SK-N-SH (cell line): ENCODE measurements at regions not wholly inside any gene's neighbourhood (a gene's known extent, or its start where the extent isn't known, plus 50 kb on each side); places are given as distances from the start of the nearest gene placed in this dataset.

Experiments
- CTCF ChIA-PET: fragments of 300-600, 350-600 bp; formaldehyde crosslinking; extraction: SDS; loops from one replicate; lab custom pipeline; 2021; lab: Yijun Ruan, JAX
- POLR2A ChIA-PET: fragments of 350-600 bp; sonication (Branson Sonifier 250); formaldehyde crosslinking; extraction: SDS; loops from one replicate; lab custom pipeline; 2020; ENCODE audit warnings: antibody characterized with exemption, inconsistent platforms; lab: Yijun Ruan, JAX
- DNase-seq: peaks from one replicate; pipeline ENCODE4 v3.0.0; 2012
- H2AFZ ChIP-seq: fragments of 200-600 bp; sonication (generic); 2 replicates; pipeline ENCODE4 v1.8.1; 2016; ENCODE audit warnings: antibody characterized with exemption, mild to moderate bottlenecking, low read depth
- H3F3A ChIP-seq: fragments of 200-600 bp; sonication (generic); replicated peaks from 2 replicates; pipeline ENCODE3; 2016; ENCODE audit warnings: antibody characterized with exemption, mild to moderate bottlenecking; ENCODE audit not compliant: insufficient read depth
- H3K27ac ChIP-seq, 2 experiments: fragments of 200-500 bp in 1 of 2; fragments of 200-600 bp in 1 of 2; sonication (Bioruptor generic) in 1 of 2; sonication (generic), shearing (Covaris generic) in 1 of 2; 2 replicates each; pipeline versions ENCODE4 v1.5.1 to v1.6.1; 2014 to 2016; ENCODE audit warnings: low read depth in 2 of 2, inconsistent platforms in 1 of 2, low read length in 1 of 2, mild to moderate bottlenecking in 1 of 2, mixed read lengths in 1 of 2
- H3K27me3 ChIP-seq: fragments of 200-600 bp; sonication (generic), shearing (Covaris generic); 2 replicates; pipeline ENCODE4 v1.6.1; 2016; ENCODE audit warnings: mixed run types; ENCODE audit not compliant: insufficient read depth
- H3K36me3 ChIP-seq, 2 experiments: fragments of 200-500 bp in 1 of 2; fragments of 200-600 bp in 1 of 2; sonication (Bioruptor generic) in 1 of 2; sonication (generic) in 1 of 2; replicated peaks in 1 of 2; 2 replicates each; pipeline versions ENCODE3 to v1.5.1; 2014 to 2016; ENCODE audit warnings: low read length in 1 of 2, mild to moderate bottlenecking in 1 of 2; ENCODE audit not compliant: insufficient read depth in 2 of 2, control insufficient read depth in 1 of 2
- H3K4me1 ChIP-seq, 2 experiments: fragments of 200-500 bp in 1 of 2; fragments of 200-600 bp in 1 of 2; sonication (Bioruptor generic) in 1 of 2; sonication (generic), shearing (Covaris generic) in 1 of 2; 2 replicates each; pipeline versions ENCODE4 v1.5.1 to v1.6.1; 2014 to 2016; ENCODE audit warnings: low read depth in 1 of 2, low read length in 1 of 2, mixed run types in 1 of 2; ENCODE audit not compliant: insufficient read depth in 2 of 2, control insufficient read depth in 1 of 2
- H3K4me2 ChIP-seq: fragments of 200-600 bp; sonication (generic), shearing (Covaris generic); 2 replicates; pipeline ENCODE4 v1.6.1; 2017; ENCODE audit warnings: mixed run types
- H3K4me3 ChIP-seq, 2 experiments: fragments of 200-500 bp in 1 of 2; fragments of 200-600 bp in 1 of 2; sonication (Bioruptor generic) in 1 of 2; sonication (generic), shearing (Covaris generic) in 1 of 2; 2 replicates each; pipeline versions ENCODE4 v1.5.1 to v1.8.1; 2014 to 2016; ENCODE audit warnings: low read depth in 2 of 2, inconsistent platforms in 1 of 2, low read length in 1 of 2, mild to moderate bottlenecking in 1 of 2, mixed read lengths in 1 of 2, moderate library complexity in 1 of 2
- H3K79me2 ChIP-seq: fragments of 200-600 bp; sonication (generic); 2 replicates; pipeline ENCODE4 v1.8.1; 2017; ENCODE audit warnings: mild to moderate bottlenecking; ENCODE audit not compliant: insufficient read depth
- H3K9ac ChIP-seq: fragments of 200-600 bp; sonication (generic); 2 replicates; pipeline ENCODE4 v1.6.1; 2017; ENCODE audit warnings: mixed run types
- H3K9me2 ChIP-seq: fragments of 200-600 bp; sonication (generic); 2 replicates; pipeline ENCODE4 v1.6.1; 2017; ENCODE audit warnings: mixed run types
- H3K9me3 ChIP-seq: fragments of 200-600 bp; sonication (generic); 2 replicates; pipeline ENCODE4 v1.6.1; 2017; ENCODE audit warnings: mixed run types, mild to moderate bottlenecking, moderate library complexity
- H4K20me1 ChIP-seq: fragments of 200-600 bp; sonication (generic); 2 replicates; pipeline ENCODE4 v1.6.1; 2017; ENCODE audit warnings: mild to moderate bottlenecking, mixed run types; ENCODE audit not compliant: insufficient read depth
- CHD2 ChIP-seq: fragments of 150-350 bp; IDR thresholded peaks from 2 replicates; pipeline ENCODE4 v1.6.1; 2018; ENCODE audit warnings: low read length; ENCODE audit not compliant: partially characterized antibody
- EP300 ChIP-seq, 2 experiments: IDR thresholded peaks; 2 replicates each; pipeline versions ENCODE4 v1.4.0 to v1.6.1; 2012; ENCODE audit warnings: borderline replicate concordance in 1 of 2, low read depth in 1 of 2, low read length in 1 of 2
- EZH2phosphoT487 ChIP-seq: fragments of 200-600 bp; sonication (generic); IDR thresholded peaks from 2 replicates; pipeline ENCODE4 v1.6.1; 2017; ENCODE audit warnings: low read depth, mixed run types, mild to moderate bottlenecking, antibody characterized with exemption, moderate library complexity, borderline replicate concordance
- FOXJ3 ChIP-seq: sonication (generic); formaldehyde crosslinking; IDR thresholded peaks from 2 replicates; pipeline ENCODE4 v1.5.1; 2020; ENCODE audit warnings: mild to moderate bottlenecking, missing genetic modification reagents
- FOXM1 ChIP-seq: IDR thresholded peaks from 2 replicates; pipeline ENCODE4 v1.4.0; 2012; ENCODE audit warnings: low read depth, mild to moderate bottlenecking
- GABPA ChIP-seq: IDR thresholded peaks from 2 replicates; pipeline ENCODE4 v1.4.0; 2012; ENCODE audit warnings: low read depth, mild to moderate bottlenecking
- JUND ChIP-seq: IDR thresholded peaks from 2 replicates; pipeline ENCODE4 v1.4.0; 2012
- MEF2A ChIP-seq: IDR thresholded peaks from 2 replicates; pipeline ENCODE4 v1.4.0; 2012; ENCODE audit warnings: low read depth, borderline replicate concordance
- NFIC ChIP-seq: IDR thresholded peaks from 2 replicates; pipeline ENCODE4 v1.4.0; 2012; ENCODE audit warnings: borderline replicate concordance
- POLR2AphosphoS5 ChIP-seq: IDR thresholded peaks from 2 replicates; pipeline ENCODE4 v1.6.1; 2012; ENCODE audit warnings: low read depth, low read length
- RAD21 ChIP-seq: IDR thresholded peaks from 2 replicates; pipeline ENCODE4 v1.6.1; 2012; ENCODE audit warnings: mild to moderate bottlenecking, low read length
- RCOR1 ChIP-seq: fragments of 150-350 bp; IDR thresholded peaks from 2 replicates; pipeline ENCODE4 v1.6.1; 2017; ENCODE audit warnings: antibody characterized with exemption, low read length
- RFX5 ChIP-seq: IDR thresholded peaks from 2 replicates; pipeline ENCODE4 v1.6.1; 2012; ENCODE audit warnings: mild to moderate bottlenecking, improper control_type of control experiment, low read length
- SIN3A ChIP-seq: IDR thresholded peaks from 2 replicates; pipeline ENCODE4 v1.6.1; 2012; ENCODE audit warnings: low read depth, mild to moderate bottlenecking, low read length, moderate library complexity, borderline replicate concordance
- SMC3 ChIP-seq: IDR thresholded peaks from 2 replicates; pipeline ENCODE4 v1.6.1; 2012; ENCODE audit warnings: low read depth, low read length, improper control_type of control experiment
- TCF12 ChIP-seq: IDR thresholded peaks from 2 replicates; pipeline ENCODE4 v1.4.0; 2012
- WGBS: methylation state at CpG from one replicate; pipeline ENCODE4 v1.1.6; 2017; ENCODE audit warnings: low lambda C conversion rate; 5-methylcytosine and 5-hydroxymethylcytosine counted together
- TF ChIP-seq, protein P1 (sequence below): fragments of 150-350 bp; IDR thresholded peaks from 2 replicates; pipeline ENCODE4 v1.6.1; 2016; ENCODE audit warnings: mild to moderate bottlenecking, low read depth, low read length
- TF ChIP-seq, protein P2 (sequence below): IDR thresholded peaks from 2 replicates; pipeline ENCODE4 v1.4.0; 2012; ENCODE audit warnings: low read depth
- TF ChIP-seq, protein P3 (sequence below): IDR thresholded peaks from 2 replicates; pipeline ENCODE4 v1.4.0; 2012; ENCODE audit warnings: low read depth, borderline replicate concordance
- TF ChIP-seq, protein P4 (sequence below): fragments of 200-600 bp; sonication (generic); IDR thresholded peaks from 2 replicates; pipeline ENCODE4 v1.6.1; 2017; ENCODE audit warnings: antibody characterized with exemption, mild to moderate bottlenecking, moderate library complexity
- TF ChIP-seq, protein P5 (sequence below): IDR thresholded peaks from 2 replicates; pipeline ENCODE4 v1.4.0; 2012; ENCODE audit warnings: low read depth, borderline replicate concordance

DNA sequence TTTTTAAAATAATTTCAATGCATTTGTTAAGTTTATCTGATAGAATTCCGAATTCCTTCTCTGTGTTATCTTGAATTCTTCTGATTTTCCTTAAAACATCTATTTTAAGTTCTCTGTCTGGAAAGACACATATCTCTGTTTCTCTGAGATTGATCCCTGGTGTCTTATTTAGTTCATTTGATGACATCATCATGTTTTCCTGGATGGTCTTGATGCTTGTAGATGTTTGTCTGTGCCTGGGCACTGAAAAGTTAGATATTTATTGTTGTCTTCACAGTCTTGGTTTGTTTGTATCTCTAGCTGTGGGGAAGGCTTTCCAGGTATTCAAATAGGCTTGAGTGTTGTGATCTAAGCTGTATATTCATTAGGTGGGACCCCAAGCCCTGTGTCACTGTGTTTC is 1028.8 kb downstream of the GLUD2 start:
- no peaks in the 10 kb centered on the region for H4K20me1 ChIP-seq
- H3K27ac ChIP-seq, result no peak overlapping the region
- POLR2A ChIA-PET, result no interaction called here
- no peak overlapping the region for H3K4me2 ChIP-seq
- no peak for TF ChIP-seq EP300 (IDR thresholded peaks at IDR 0.05; ENCODE audit: borderline replicate concordance in 1 of 2, low read depth in 1 of 2, low read length in 1 of 2)
- TF ChIP-seq EZH2phosphoT487, result no peak
- no peak for TF ChIP-seq GABPA
- no peak for TF ChIP-seq CHD2
- no peak for TF ChIP-seq FOXM1
- no peak for TF ChIP-seq MEF2A
- TF ChIP-seq FOXJ3, result no peak
- no peak for TF ChIP-seq TCF12
- TF ChIP-seq, protein P1, sequence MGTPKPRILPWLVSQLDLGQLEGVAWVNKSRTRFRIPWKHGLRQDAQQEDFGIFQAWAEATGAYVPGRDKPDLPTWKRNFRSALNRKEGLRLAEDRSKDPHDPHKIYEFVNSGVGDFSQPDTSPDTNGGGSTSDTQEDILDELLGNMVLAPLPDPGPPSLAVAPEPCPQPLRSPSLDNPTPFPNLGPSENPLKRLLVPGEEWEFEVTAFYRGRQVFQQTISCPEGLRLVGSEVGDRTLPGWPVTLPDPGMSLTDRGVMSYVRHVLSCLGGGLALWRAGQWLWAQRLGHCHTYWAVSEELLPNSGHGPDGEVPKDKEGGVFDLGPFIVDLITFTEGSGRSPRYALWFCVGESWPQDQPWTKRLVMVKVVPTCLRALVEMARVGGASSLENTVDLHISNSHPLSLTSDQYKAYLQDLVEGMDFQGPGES, result no peak
- TF ChIP-seq SMC3, result no peak
- no peak for TF ChIP-seq JUND
- TF ChIP-seq NFIC, result no peak
- TF ChIP-seq RAD21, result no peak
- TF ChIP-seq POLR2AphosphoS5, result no peak
- TF ChIP-seq RFX5, result no peak
- TF ChIP-seq, all 33 proteins: peak for 0
- Histone ChIP-seq H3K27me3 (no peaks in the 10 kb centered on the region), H3F3A (no peaks in the 10 kb centered on the region), H3K4me1 (no peaks in the 10 kb centered on the region), H3K36me3 (no peaks in the 10 kb centered on the region), H3K79me2 (no peaks in the 10 kb centered on the region), H3K4me3 (no peak overlapping the region), H2AFZ (no peak overlapping the region), H3K9ac (no peak overlapping the region), H3K9me3 (no peaks in the 10 kb centered on the region), H3K9me2 (no peaks in the 10 kb centered on the region)
- WGBS, result 3% methylated on average over 1 of the region's 1 CpG
- no peak for DNase-seq
- CTCF ChIA-PET, result no interaction called here

DNA sequence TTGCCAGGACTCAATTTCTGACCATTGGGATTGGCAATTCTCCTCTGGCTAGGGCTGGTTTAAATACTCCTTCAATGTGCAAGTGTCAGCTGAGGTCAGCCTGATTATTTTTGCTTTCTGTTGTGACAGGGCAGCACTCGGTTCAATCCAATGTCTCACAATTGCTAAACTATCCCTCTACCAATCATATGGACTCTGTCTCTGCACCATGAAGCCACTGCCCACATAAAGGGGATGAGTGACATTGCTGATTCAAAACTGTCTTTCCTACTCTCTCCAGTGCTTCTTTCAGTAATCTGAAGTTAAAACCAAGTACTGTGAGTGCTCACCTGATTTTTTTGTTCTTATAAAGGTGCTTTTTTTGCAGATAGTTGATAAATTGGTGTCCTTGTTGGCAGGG is 1030.7 kb downstream of the GLUD2 start:
- WGBS, result 0% methylated on average over 1 of the region's 1 CpG
- CTCF ChIA-PET, result interaction anchor here (1.2 kb wide), 1 partner anchor 15 kb away, joined by 5 read pairs; no protein-coding TSS in a partner anchor
- TF ChIP-seq, protein P2, sequence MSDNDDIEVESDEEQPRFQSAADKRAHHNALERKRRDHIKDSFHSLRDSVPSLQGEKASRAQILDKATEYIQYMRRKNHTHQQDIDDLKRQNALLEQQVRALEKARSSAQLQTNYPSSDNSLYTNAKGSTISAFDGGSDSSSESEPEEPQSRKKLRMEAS, result no peak
- TF ChIP-seq RCOR1 (no peak), RAD21 (no peak), FOXJ3 (no peak), SIN3A (no peak)
- TF ChIP-seq, protein P3, sequence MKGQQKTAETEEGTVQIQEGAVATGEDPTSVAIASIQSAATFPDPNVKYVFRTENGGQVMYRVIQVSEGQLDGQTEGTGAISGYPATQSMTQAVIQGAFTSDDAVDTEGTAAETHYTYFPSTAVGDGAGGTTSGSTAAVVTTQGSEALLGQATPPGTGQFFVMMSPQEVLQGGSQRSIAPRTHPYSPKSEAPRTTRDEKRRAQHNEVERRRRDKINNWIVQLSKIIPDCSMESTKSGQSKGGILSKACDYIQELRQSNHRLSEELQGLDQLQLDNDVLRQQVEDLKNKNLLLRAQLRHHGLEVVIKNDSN, result no peak
- TF ChIP-seq, protein P4, sequence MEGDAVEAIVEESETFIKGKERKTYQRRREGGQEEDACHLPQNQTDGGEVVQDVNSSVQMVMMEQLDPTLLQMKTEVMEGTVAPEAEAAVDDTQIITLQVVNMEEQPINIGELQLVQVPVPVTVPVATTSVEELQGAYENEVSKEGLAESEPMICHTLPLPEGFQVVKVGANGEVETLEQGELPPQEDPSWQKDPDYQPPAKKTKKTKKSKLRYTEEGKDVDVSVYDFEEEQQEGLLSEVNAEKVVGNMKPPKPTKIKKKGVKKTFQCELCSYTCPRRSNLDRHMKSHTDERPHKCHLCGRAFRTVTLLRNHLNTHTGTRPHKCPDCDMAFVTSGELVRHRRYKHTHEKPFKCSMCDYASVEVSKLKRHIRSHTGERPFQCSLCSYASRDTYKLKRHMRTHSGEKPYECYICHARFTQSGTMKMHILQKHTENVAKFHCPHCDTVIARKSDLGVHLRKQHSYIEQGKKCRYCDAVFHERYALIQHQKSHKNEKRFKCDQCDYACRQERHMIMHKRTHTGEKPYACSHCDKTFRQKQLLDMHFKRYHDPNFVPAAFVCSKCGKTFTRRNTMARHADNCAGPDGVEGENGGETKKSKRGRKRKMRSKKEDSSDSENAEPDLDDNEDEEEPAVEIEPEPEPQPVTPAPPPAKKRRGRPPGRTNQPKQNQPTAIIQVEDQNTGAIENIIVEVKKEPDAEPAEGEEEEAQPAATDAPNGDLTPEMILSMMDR, result no peak
- TF ChIP-seq, protein P5, sequence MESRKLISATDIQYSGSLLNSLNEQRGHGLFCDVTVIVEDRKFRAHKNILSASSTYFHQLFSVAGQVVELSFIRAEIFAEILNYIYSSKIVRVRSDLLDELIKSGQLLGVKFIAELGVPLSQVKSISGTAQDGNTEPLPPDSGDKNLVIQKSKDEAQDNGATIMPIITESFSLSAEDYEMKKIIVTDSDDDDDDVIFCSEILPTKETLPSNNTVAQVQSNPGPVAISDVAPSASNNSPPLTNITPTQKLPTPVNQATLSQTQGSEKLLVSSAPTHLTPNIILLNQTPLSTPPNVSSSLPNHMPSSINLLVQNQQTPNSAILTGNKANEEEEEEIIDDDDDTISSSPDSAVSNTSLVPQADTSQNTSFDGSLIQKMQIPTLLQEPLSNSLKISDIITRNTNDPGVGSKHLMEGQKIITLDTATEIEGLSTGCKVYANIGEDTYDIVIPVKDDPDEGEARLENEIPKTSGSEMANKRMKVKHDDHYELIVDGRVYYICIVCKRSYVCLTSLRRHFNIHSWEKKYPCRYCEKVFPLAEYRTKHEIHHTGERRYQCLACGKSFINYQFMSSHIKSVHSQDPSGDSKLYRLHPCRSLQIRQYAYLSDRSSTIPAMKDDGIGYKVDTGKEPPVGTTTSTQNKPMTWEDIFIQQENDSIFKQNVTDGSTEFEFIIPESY, result no peak

More for the DNA sequence above, 1030.7 kb downstream of the GLUD2 start:
- no peaks in the 10 kb centered on the region for H3F3A ChIP-seq
- no peaks in the 10 kb centered on the region for H3K79me2 ChIP-seq
- H3K27ac ChIP-seq, result no peak overlapping the region
- H3K27me3 ChIP-seq, result no peaks in the 10 kb centered on the region
- no peak overlapping the region for H3K4me3 ChIP-seq
- POLR2A ChIA-PET, result no interaction called here
- no peaks in the 10 kb centered on the region for H3K36me3 ChIP-seq
- no peaks in the 10 kb centered on the region for H3K9me3 ChIP-seq
- no peaks in the 10 kb centered on the region for H4K20me1 ChIP-seq
- H3K9me2 ChIP-seq, result no peaks in the 10 kb centered on the region
- no peak for DNase-seq
- H3K4me1 ChIP-seq, result no peaks in the 10 kb centered on the region
- no peak overlapping the region for H3K4me2 ChIP-seq
- no peak overlapping the region for H2AFZ ChIP-seq
- H3K9ac ChIP-seq, result no peak overlapping the region
